ENCODE measurements at regions not wholly inside any gene's neighbourhood (a gene's known extent, or its start where the extent isn't known, plus 50 kb on each side); places are given as distances from the start of the nearest gene placed in this dataset.

DNA sequence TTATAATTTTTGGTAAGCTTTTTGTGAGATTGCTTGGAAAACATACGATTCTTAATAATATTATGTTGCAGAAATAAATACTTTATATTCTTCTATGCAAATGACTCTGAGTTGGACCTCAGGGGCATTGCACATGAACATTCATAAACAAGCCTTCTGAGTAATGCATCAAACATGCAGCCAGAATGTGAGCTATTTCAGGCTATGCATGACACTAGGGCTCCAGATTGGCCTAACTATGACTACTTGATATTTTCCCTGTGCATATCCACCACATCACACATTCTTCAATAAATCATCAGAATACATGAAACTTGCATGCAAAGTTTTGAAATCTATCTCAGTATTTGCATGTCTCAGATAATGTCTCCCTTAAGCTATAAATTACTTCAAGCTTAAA, 560.1 kb downstream of the CDY2B start:
- no peaks in the 10 kb centered on the region for H3K36me3 ChIP-seq
- no peaks in the 10 kb centered on the region for H3K27me3 ChIP-seq
- H3K4me3 ChIP-seq, result no peak overlapping the region
- no peaks in the 10 kb centered on the region for H3K9me3 ChIP-seq
- peak; percentile 3 for DNase-seq

DNA sequence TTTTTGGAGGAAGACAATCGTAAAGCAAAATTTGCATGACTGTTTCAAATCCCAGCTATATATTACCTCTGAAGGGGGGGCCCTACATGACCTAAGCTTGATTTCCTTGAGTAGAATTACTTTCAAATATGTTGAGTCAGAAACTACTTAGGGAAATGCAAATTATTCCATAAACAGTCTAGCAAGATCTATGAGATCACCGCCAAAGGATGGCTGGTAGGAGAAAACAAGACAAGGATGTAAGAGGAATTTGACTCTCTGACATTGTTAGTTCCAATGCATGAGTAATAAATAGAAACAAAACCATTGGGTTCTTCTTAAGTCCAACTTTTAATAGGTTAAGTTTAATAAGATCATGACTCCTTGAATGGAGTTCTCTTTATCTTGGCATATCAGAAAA, 561.4 kb downstream of the CDY2B start:
- Histone ChIP-seq H3K9me3 (no peaks in the 10 kb centered on the region), H3K36me3 (no peaks in the 10 kb centered on the region), H3K4me3 (no peak overlapping the region), H3K27me3 (no peaks in the 10 kb centered on the region)
- DNase-seq, result no peak

DNA sequence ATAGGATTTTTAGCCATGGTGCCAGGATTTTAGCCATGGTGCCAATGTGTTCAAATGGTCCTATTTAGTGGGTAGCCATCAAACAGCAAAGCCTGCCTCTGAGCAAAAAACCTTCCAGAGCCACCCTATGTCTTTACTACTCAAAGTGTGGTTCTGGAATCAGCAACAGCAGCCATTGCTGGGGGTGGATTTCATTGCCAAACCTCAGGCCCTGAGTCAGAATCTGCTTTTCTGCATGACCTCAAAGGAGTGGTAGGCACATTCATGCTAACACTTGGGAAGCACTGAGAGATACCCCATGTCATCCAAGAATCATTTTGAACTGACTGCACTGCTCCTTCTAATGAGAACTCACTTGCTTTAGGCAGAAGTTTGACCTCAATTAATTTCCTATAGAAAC, 603.0 kb downstream of the CDY2B start:
- Histone ChIP-seq H3K27me3 (no peaks in the 10 kb centered on the region), H3K9me3 (no peaks in the 10 kb centered on the region), H3K4me3 (no peak overlapping the region), H3K36me3 (no peaks in the 10 kb centered on the region)
- peak; percentile 1 for DNase-seq

DNA sequence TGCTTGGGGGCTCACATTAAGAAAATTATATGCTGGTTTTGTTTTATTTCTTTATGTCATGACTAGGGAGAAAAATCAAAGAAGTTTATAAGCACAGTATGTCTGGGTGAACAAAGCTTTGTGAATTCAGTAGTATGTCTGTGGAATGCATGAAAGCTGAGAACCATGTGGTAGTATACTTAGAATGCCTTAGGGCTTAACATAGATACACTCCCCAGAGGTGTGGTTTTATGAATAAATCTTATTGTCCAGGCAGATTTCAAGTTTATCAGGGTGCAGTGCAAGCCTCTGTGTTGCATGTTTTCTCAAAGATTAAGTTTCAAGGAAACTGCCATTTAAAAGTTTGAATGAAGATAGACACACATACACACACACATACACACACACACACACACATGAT, 620.5 kb downstream of the CDY2B start:
- Histone ChIP-seq H3K9me3 (no peaks in the 10 kb centered on the region), H3K4me3 (no peak overlapping the region), H3K36me3 (no peaks in the 10 kb centered on the region), H3K27me3 (no peaks in the 10 kb centered on the region)
- DNase-seq, result no peak

DNA sequence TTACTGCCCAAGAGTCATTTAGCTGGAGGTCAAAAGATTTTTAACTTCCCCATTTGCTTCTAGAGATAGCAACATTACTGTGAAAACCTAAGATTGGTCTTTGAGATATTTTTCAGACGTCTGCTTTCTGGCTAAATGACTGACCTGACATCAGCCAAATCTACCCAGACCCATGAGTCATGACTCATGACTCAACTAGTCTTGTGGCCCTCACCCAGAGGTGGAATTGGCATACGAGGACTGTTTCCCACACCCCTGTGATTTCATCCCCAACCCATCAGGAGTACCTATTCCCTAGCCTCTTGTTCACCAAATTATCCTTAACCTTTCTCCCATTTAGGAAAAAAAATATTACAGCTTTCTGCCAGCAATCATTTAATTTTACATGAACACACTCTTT, 641.6 kb downstream of the CDY2B start:
- no peaks in the 10 kb centered on the region for H3K27me3 ChIP-seq
- no peak overlapping the region for H3K4me3 ChIP-seq
- DNase-seq, result peak; percentile 9
- H3K9me3 ChIP-seq, result no peaks in the 10 kb centered on the region
- no peaks in the 10 kb centered on the region for H3K36me3 ChIP-seq

DNA sequence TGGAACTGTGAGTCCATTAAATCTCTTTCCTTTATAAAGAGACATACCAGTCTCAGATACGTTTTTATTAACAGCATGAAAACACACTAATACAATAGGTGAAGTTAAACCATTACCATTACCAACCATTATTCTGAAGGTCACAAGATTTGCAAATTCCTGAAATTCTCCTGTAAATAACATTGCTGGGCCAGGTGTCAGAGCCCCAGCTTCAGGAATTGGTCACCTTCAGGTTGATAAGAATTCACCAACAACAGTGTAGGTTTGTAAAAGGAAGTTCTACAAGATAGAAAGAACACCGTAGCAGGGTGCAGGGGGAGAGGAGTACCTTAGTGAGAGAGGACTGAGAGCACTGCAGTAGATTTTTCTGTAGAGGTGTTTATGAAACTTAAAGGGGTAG, 644.3 kb downstream of the CDY2B start:
- no peak for DNase-seq
- Histone ChIP-seq H3K36me3 (no peaks in the 10 kb centered on the region), H3K27me3 (no peaks in the 10 kb centered on the region), H3K9me3 (no peaks in the 10 kb centered on the region), H3K4me3 (no peak overlapping the region)

DNA sequence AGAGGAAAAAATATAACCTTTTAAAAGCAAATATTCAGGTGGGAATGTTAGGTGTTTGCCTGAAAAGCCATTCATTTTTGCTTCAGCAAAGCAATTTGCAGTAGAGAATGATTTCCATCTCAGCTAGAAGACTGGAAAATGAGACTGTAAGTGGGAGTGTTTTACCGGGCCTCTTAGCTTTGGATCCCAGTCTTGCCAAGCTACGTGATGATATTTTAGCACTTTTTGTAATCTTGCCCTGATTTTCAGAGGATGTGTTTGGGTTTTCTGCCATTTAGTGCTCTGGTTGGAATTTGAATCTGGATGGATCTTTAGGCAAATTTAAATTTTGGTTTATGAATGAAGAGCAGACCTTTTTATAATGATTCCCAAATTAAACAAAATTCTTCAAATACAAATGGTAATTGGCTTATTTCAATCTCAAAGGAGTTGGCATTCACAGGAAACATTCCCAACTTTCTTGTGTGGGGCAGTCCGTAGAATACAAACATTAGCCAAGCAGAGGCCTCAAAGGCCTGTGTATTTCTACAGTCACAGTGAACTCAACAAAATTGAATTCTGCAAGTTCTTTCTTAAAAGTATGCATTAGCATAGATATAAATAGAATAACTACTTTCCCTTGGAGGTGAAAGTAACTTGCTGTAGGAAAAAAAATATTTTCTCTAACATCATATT, 646.4 kb downstream of the CDY2B start:
- Histone ChIP-seq H3K9me3 (no peaks in the 10 kb centered on the region), H3K36me3 (no peaks in the 10 kb centered on the region), H3K27me3 (no peaks in the 10 kb centered on the region), H3K4me3 (no peak overlapping the region)
- DNase-seq, result no peak

DNA sequence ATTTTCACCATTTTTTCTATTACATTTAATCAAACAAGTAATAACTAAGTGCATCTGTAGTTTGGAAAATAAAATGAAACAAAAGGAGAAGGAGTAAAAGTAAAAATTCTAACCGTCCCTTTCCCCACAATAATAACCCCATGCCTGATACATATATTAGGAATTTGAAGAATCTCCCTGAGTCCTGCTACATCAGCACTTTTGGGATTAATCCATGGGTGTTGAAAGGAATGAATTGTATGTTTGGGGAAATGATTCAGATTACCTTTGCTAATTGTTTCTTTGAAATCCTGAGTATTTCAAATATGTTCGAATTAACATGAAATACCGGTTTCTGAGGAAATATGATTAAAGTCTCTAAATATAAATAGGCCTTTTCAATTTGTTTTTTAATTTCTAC, 648.0 kb downstream of the CDY2B start:
- H3K9me3 ChIP-seq, result no peaks in the 10 kb centered on the region
- no peak for DNase-seq
- no peak overlapping the region for H3K4me3 ChIP-seq
- H3K27me3 ChIP-seq, result no peaks in the 10 kb centered on the region
- no peaks in the 10 kb centered on the region for H3K36me3 ChIP-seq

DNA sequence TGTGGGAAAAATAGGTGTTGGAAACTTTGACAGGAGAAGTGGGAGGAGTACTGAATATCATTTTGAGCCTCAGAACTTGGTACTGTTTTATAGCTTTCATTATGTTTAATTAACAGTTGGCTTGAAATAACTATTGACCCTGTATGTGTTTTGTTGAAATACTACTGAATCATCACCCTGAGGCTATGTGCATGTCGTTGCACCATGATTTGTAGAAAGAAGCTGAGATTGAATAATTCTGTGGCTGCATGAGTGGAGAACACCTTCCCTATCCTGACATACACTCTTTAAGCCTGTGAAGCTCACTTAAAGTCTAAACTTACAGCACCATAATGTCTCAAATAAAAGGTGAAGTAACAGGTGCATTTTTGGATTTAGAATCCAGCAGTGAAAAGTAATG, 656.5 kb downstream of the CDY2B start:
- DNase-seq, result no peak
- Histone ChIP-seq H3K36me3 (no peaks in the 10 kb centered on the region), H3K27me3 (no peaks in the 10 kb centered on the region), H3K9me3 (no peaks in the 10 kb centered on the region), H3K4me3 (no peak overlapping the region)

DNA sequence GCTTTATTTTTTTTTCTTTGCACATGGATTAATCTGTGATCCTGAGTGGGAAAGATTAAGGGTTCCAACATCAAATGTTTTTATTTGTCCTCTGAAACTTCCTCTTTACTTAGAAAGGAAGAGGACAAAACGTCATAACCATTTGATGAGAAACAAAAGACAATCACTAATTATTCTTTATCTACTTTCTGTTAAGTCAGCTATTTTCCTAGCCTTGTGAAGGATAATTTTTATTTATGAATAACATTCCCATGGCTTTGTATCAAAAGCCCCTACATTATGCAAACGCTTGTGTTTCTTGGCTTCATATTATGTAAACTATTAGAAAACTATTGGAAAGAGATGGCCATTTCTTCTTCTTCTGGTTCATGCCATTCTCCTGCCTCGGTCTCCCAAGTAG, 677.6 kb downstream of the CDY2B start:
- no peak for DNase-seq
- Histone ChIP-seq H3K9me3 (no peaks in the 10 kb centered on the region), H3K4me3 (no peak overlapping the region), H3K27me3 (no peaks in the 10 kb centered on the region), H3K36me3 (no peaks in the 10 kb centered on the region)

DNA sequence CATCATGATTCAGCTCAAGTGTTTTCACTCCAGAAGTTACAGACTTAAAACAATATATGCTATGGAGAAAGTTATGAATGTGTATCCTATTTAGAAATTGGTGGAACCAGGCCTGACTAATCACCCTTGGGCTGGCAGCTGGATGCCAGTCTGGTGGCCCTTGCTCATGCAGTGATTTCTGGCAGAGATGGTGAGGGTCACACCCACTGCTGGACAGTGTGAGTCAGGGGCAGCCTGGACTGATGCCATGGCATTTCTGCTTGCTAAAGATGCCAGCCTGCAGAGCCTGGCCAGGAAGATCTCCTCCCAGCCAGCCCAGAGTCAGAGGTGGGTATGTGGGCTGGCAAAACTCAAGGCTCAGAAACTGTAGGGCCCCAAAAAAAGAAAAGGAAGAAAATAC, 695.7 kb downstream of the CDY2B start:
- DNase-seq, result peak; percentile 46
- Histone ChIP-seq H3K4me3 (no peak overlapping the region), H3K9me3 (no peaks in the 10 kb centered on the region), H3K27me3 (no peaks in the 10 kb centered on the region), H3K36me3 (no peaks in the 10 kb centered on the region)

DNA sequence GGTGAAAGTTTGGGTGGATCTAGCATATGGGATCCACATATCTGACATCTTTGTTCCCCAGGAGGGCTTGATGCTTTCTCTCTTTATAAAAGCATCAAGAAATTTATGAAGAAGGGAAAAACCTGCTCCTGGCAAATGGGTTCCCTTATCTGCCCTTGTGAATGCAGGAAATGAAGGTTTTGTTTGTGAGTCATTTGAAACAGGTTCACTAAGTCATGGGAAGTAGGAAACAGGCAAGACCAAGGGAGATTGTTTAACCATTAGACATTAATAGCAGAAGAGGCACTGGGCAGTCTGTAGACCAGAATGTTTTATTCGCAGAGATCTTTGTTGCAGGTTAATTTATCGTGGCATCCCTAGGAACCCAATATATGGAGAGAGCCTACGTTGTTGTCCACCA, 713.1 kb downstream of the CDY2B start:
- DNase-seq, result no peak
- no peaks in the 10 kb centered on the region for H3K27me3 ChIP-seq
- H3K36me3 ChIP-seq, result no peaks in the 10 kb centered on the region
- no peak overlapping the region for H3K4me3 ChIP-seq
- H3K9me3 ChIP-seq, result no peaks in the 10 kb centered on the region

DNA sequence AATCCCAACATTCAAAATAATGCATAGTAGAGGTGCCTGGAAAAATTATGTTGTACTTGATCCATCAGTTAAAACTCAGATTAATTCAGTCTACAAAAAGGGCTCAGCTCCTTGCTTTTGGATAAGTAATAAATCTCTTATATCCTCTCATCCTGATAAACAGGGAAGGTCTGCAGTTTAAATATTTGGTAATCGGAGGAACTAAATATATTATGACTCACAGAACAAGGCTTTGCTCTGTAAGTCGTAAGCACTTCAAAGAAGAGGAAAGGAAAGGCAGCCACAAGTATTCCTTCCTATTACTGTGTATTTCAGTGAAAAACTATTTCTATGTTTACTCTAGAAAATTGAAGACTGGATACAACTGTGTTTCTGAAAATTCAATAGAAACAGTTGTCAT, 757.9 kb downstream of the CDY2B start:
- Histone ChIP-seq H3K9me3 (no peaks in the 10 kb centered on the region), H3K27me3 (no peaks in the 10 kb centered on the region), H3K4me3 (no peak overlapping the region), H3K36me3 (no peaks in the 10 kb centered on the region)
- no peak for DNase-seq

DNA sequence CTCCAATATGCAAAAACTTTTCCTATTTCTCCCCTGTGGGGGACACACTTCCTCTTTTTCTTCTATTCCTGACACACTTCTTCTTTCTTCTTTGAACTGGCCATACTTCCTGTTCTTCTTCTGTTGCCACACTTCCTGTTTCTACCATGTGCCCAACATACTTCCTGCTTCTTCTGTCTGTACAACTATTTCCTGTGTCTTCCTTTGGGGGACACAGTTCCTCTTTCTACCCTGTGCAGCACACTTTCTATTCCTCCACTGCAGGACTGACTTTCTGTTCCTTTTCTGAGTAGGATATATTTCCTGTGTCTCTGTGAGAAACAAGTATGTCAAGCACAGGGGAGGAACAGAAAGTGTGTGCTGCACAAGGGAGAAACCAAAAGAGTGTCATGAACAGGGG, 794.7 kb downstream of the CDY2B start:
- no peak for DNase-seq
- H3K4me3 ChIP-seq, result no peak overlapping the region
- H3K9me3 ChIP-seq, result no peaks in the 10 kb centered on the region
- H3K36me3 ChIP-seq, result no peaks in the 10 kb centered on the region
- H3K27me3 ChIP-seq, result no peaks in the 10 kb centered on the region

DNA sequence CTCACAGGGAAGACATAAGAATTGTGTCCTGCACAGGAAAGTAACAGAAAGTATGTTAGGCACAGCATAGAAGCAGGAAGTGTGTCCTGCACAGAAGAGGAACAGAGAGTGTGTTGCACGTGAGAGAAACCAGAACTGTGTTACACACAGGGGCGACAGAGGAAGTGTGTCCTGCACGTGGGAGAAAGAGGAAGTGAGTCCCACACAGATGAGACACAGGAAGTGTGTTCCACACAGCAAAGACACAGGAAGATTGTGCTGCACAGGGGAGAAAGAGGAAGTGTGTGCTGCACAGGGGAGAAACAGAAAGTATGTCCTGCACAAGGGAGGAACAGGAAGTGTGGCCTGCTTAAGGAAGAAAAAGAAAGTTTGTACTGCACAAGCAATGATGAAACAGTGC, 800.1 kb downstream of the CDY2B start:
- Histone ChIP-seq H3K4me3 (no peak overlapping the region), H3K36me3 (no peaks in the 10 kb centered on the region), H3K27me3 (no peaks in the 10 kb centered on the region), H3K9me3 (no peaks in the 10 kb centered on the region)
- DNase-seq, result no peak

DNA sequence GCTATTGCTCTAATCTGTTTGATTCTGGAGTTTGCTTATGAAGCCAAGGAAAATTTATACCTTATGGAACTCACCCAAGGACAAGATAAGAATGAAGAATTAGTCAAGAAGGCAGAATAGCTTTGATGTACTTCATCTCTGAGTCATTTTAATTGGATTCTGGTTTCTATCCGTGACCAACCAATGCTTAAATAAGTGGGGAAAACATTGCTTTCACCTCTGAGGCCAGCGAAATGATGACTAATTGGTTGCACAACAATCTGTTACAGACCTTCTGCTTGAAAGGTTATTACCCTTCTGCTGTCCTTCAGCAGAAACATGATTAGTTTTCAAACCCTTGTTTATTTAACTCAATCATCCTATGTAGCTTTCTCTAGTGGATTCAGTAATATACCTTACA, 812.7 kb downstream of the CDY2B start:
- H3K36me3 ChIP-seq, result no peaks in the 10 kb centered on the region
- peak; percentile 16 for DNase-seq
- no peak overlapping the region for H3K4me3 ChIP-seq
- no peaks in the 10 kb centered on the region for H3K9me3 ChIP-seq
- H3K27me3 ChIP-seq, result no peaks in the 10 kb centered on the region

DNA sequence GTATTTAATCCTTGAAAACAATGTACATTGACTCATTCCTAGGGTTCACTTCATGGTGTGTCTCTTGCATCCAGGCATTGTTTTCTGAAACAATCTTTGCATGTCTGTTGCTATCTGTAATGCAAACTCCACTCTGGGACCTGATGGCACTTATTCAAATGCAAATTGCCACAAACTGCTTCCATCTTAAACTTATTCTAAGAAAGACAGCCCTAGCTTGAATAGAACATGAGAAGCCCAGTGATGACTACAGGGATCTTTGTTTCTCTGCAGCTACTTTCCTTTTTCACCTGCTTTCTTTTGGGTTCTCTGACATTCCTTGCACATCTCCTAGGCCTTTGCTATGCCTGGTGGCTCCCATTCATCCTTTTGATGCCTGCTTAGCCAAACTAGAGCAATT, 827.0 kb downstream of the CDY2B start:
- H3K4me3 ChIP-seq, result no peak overlapping the region
- no peaks in the 10 kb centered on the region for H3K27me3 ChIP-seq
- DNase-seq, result no peak
- H3K9me3 ChIP-seq, result no peaks in the 10 kb centered on the region
- no peaks in the 10 kb centered on the region for H3K36me3 ChIP-seq

DNA sequence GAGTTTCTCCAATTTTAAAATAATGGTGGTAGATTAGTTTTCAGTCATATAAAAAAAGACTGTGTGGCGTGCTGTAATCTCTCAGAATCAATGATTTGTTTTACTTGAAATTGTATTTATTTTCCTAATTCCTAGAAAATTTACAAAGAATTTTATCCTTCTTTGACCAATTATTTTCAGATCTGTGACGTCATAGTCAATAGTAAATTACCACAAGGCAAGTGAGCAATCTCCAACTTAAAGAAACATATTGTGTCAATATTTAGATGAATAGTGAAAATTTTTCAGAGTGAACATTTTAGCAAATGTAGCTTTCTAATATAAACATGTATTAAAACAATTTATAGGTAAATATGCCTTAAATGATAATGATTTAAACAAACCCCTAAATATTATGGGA, 829.6 kb downstream of the CDY2B start:
- H3K36me3 ChIP-seq, result no peaks in the 10 kb centered on the region
- no peaks in the 10 kb centered on the region for H3K27me3 ChIP-seq
- H3K4me3 ChIP-seq, result no peak overlapping the region
- no peak for DNase-seq
- no peaks in the 10 kb centered on the region for H3K9me3 ChIP-seq

DNA sequence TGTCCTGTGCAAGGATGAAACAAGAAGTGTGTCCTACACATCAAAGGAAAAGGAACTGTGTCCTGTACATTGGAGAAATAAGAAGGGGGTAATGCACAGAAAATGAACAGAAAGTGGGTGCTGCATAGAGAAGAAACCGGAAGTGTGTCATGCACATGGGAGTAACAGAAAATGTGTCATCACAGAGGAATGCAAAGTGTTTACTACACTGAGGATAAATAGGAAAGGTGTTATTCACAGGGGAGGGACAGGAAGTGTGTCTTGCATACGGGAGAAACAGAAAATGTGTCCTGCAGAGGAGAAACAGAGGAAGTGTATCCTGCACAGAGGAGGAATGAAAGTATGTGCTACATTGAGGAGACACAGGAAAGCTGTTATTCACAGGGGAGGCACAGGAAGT, 834.9 kb downstream of the CDY2B start:
- Histone ChIP-seq H3K9me3 (no peaks in the 10 kb centered on the region), H3K27me3 (no peaks in the 10 kb centered on the region), H3K36me3 (no peaks in the 10 kb centered on the region), H3K4me3 (no peak overlapping the region)
- no peak for DNase-seq

All from MG63 (cell line).